ENCODE measurements at regions not wholly inside any gene's neighbourhood (a gene's known extent, or its start where the extent isn't known, plus 50 kb on each side); places are given as distances from the start of the nearest gene placed in this dataset.

DNA sequence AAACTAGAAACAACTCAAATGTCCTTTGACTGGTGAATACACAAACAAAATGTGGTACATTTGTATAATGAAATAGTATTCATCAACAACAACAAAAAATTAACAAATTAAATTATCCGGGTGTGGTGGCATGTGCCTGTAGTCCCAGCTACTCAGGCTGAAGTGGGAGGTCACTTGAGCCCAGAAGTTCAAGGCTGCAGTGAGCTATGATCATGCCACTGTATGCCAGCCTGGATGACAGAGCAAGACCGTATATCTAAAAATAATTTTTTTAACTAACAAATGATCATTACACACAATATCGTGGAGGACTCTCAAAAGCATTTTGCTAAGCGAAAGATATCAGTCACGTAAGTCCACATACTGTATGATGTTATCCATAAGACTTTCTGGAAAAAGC lies 71.6 kb upstream of the SORBS2 start:
- TF ChIP-seq CTCF (conservative IDR thresholded peaks at IDR 0.05 in 1 of 2, IDR thresholded peaks at IDR 0.05 in 1 of 2; ENCODE audit: extremely low read depth in 1 of 2, insufficient read depth in 1 of 2, low read depth in 1 of 2, low read length in 2 of 2) (no peak), EZH2 (IDR thresholded peaks at IDR 0.05; ENCODE audit: borderline replicate concordance, low read length) (no peak)

Data from mammary epithelial cell (primary cell).